ENCODE measurements at regions not wholly inside any gene's neighbourhood (a gene's known extent, or its start where the extent isn't known, plus 50 kb on each side); places are given as distances from the start of the nearest gene placed in this dataset.

GRCh38 chr1:229204921-229205777, 65.8 kb upstream of the RAB4A start:
- DNase-seq (ENCODE audit: low read depth in 2 of 2), result peak; percentile 84 to 86

GRCh38 chr1:229205854-229206253, 65.1 kb upstream of the RAB4A start:
- DNase-seq (ENCODE audit: low read depth in 2 of 2), result no peak

GRCh38 chr1:229207916-229208315, 63.0 kb upstream of the RAB4A start:
- DNase-seq (ENCODE audit: low read depth in 2 of 2), result no peak

- DNase-seq (ENCODE audit: low read depth in 2 of 2), result no peak
Observed at GRCh38 chr1:229208481-229208880, 62.4 kb upstream of the RAB4A start.

GRCh38 chr1:229209386-229209785, 61.5 kb upstream of the RAB4A start:
- DNase-seq (ENCODE audit: low read depth in 2 of 2), result no peak

- DNase-seq (ENCODE audit: low read depth in 2 of 2), result peak; percentile 59 to 75
Observed at GRCh38 chr1:229209816-229210215, 61.1 kb upstream of the RAB4A start.

- DNase-seq (ENCODE audit: low read depth in 2 of 2), result no peak
Observed at GRCh38 chr1:229210844-229211243, 60.1 kb upstream of the RAB4A start.

GRCh38 chr1:229213797-229214196, 57.1 kb upstream of the RAB4A start:
- DNase-seq (ENCODE audit: low read depth in 2 of 2), result no peak

- DNase-seq (ENCODE audit: low read depth in 2 of 2), result no peak
Observed at GRCh38 chr1:229217716-229218115, 53.2 kb upstream of the RAB4A start.

GRCh38 chr1:229218612-229219025, 52.3 kb upstream of the RAB4A start:
- no peak for DNase-seq (ENCODE audit: low read depth in 2 of 2)

- no peak for DNase-seq (ENCODE audit: low read depth in 2 of 2)
Observed at GRCh38 chr1:229220163-229220846, 50.6 kb upstream of the RAB4A start.

GRCh38 chr1:229221106-229222019, 49.5 kb upstream of the RAB4A start:
- DNase-seq (ENCODE audit: low read depth in 2 of 2), result no peak

Measured in fibroblast of skin of left biceps (primary cell).